Pulmonary artery endothelial cell (primary cell): ENCODE measurements at regions not wholly inside any gene's neighbourhood (a gene's known extent, or its start where the extent isn't known, plus 50 kb on each side); places are given as distances from the start of the nearest gene placed in this dataset.

Source experiments
- DNase-seq: peaks from one replicate; pipeline ENCODE4 v3.0.0-alpha.2; 2011; ENCODE audit warnings: low read depth, low spot score

DNA sequence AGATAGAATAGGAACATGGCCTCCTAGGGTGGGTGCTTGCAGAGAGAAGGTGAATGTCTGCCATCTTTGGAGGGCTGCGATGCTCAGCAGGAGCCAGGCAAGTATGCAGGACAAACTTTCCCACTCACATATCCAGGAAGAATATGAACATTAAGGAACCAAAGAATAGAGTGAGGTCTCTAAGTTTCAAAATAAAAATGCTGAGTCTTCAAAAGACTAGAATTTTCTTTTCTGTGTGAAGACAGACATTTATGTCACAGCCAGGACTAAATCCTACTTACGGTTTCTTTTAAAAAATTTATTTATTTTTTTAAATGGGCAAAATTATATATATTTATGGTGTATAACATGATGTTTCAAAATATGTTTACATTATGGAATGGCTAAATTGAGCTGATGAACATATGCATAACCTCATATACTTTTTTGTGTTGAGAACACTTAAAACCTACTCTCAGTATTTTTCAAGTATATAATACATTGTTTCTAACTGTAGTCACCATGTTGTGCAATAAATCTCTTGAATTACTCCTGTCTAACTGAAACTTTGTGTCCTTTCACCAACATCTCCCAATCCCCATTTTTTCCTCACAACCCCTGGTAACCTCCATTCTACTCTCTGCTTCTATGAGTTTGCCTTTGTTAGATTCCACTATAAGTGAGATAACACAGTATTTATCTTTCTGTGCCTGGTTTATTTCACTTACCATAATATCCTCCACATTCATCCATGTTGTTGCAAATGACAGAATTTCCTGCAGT lies 177.8 kb upstream of the HAND2 start:
- DNase-seq = no peak

DNA sequence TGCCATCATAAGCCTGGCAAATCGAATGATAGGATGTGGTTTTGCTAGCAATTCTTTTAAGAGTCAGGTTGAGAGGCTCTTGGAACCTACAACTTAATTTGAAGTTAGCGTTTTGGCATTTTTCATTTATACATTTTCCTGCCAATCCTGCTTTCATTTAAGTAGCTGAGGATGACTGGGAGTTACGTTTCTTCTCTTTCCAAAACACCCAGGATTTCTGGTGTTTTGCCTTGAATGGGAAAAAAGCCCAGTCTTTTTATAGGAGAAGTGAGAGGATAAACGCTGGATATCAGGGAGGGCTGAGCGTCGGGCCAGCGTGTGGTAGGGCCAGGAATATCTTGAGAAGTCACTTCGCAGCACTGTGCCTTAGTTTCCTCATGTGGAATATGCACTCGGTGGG lies 174.2 kb upstream of the HAND2 start:
- DNase-seq = no peak

DNA sequence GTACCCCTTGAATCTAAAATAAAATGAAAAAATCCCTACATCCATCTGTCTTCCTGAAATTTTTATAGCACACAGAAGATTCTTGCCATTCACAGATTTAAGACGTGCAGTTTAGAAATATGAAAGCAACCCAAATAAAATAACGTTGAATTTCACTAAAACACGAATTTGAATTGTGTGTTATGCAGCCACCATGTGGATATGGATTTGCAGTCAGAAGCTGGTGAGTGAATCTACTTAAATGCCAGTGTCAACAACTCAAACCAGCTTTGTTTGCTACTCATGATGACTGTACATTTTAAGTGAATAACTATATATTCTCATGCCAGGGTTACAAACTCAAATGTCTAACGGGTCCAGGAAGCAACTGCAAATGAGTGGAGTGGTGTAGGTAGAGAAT lies 173.0 kb upstream of the HAND2 start:
- no peak for DNase-seq

DNA sequence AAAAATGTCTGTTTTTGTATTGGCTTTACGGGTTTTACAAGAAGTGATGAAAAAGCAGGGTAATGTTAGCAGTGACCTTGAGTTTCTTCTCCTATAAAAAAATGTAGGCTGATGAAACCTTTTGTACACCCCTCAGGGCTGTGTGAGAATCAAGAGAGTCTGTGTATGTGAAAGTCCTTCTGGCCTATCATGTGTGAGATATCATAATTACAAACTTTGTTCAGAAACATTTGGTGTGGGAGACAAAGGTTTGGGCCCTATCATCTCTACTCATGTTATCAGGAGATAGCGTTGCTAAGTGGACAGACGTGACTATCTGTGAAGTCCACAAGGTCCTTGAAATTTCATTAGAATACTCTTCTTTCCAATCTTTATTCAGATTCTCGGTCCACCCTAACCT lies 170.6 kb upstream of the HAND2 start:
- no peak for DNase-seq

DNA sequence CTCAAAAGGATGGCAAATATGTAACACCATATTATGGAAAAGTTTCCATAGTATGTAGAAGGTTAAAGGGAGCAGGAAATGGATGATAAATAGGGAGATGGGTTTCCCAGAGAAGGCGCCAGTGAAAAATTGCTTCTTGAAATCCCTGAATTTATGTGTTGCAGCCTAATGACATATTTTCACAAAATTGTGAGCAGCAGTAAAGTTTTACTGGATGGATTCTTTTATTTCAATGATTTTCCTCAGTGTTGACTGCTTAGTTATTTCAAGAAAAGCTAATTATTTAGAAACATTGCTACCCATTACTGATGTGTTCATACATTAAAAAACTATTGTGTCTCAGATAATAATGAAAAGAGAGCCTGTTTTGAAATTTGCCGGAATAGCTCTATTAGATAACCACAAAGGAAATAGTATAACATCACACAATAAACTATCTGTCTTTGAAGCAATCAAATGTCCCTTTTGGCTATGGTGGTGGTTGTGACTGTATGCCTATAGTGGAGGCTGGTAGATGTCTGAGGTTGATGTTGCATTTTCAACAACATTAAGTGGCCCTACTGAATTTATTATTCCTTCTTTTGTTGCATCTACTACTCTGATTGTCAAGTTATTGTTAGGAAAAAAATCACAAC lies 169.9 kb upstream of the HAND2 start:
- no peak for DNase-seq

DNA sequence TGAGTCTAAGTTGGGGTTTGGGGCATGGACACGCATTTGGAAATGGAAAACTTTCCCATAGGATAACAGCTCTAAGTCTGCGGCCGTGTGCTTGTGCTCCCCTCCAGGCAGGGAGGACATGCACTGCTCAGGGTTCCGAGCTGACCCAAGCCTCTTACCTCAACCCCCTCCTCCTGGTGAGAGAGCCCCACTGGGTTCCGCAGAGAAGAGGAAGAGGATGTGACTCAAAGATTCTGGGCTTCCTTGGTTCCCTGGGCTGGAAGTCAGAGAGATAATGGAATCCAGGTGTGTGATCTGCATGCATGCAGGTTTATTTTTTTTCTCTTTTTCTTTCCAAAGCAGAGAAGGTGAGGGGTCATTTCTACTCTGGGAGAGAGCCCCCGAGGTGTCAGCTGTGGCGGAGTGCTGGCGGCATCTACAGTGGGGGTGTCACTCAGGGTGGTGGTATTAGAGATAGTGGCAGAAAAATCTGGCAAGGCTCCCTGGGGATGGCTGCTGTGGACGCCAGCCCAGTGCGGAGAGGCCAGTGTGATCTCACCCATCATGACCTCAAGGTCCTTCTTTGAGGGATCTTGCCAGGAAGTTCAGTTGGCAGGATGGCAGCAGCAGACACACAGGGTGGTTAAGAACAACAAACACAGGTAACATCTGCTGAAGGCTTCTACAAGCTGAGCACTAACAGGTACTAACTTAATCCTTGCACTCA lies 168.7 kb upstream of the HAND2 start:
- no peak for DNase-seq

DNA sequence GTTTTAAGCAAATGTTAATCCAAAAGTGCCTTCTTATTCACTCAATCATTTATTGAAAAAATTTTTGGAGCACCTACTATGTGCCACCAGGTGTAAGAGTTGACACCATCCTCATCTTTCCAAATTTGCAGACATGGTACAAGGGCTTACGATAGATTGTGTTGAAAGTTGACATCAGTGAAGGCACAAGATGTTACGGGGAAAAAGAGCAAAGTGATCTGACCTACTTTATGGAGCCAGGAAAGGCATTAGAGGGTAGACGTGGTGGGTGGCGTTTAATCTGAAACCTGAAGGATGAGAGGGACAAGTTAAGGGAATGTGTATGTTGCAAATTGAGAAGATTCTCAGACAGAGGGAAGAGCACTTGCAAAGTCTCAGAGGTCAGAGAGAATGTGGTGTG lies 167.8 kb upstream of the HAND2 start:
- no peak for DNase-seq

DNA sequence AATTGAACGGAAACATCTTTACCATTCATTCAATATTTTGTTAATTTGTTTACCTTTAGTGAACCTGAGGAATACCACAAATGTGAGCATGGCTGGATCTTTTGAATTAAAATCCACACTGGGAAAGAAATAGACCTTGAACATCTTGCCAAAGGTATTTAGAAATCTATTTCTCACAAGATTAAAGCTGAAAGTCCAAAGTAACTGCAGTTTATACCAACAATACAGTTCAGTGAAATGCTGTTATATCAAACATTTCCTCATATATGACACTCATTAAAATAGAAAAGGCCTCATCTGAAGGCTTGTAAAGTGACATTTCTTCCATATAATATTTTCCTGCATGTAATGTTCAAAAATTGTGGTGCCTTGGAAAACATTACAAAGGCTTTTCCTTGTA lies 166.5 kb upstream of the HAND2 start:
- DNase-seq = no peak

DNA sequence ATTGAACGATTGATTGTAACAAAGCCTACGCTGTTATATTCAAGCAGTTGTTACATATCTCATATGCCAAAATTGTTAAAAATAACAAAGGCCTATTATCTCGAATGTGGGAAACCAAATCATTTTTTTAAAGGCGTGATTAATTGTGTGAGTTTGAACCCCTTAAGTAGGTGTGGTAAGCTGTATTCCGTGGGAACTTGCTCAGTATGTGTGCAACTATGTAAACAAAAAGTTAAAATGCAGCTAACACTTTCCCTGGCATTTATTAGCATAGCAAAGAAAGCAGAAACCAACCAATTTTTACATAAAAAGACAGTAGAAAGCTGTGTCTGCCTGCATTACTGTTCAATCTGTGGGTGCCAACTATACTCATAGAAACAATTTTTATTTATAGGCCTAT lies 166.0 kb upstream of the HAND2 start:
- DNase-seq = no peak

DNA sequence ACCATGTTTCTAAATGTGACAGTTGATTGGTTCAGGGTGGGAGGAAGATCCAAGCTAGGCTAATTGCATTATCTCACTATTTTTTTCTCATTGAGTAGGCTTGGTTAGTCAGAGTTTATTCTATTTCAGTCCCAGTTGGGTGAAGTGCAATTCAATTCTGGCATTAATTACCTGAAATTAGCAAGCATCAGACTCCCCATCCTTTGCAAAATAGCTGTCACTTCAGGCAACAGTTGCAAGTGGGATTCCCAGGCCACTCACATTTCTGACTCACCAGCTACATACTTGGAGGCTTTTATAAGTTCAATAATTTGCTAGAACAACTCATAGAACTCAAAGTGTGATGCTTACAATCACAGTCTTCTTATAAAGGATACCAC lies 155.8 kb upstream of the HAND2 start:
- no peak for DNase-seq

DNA sequence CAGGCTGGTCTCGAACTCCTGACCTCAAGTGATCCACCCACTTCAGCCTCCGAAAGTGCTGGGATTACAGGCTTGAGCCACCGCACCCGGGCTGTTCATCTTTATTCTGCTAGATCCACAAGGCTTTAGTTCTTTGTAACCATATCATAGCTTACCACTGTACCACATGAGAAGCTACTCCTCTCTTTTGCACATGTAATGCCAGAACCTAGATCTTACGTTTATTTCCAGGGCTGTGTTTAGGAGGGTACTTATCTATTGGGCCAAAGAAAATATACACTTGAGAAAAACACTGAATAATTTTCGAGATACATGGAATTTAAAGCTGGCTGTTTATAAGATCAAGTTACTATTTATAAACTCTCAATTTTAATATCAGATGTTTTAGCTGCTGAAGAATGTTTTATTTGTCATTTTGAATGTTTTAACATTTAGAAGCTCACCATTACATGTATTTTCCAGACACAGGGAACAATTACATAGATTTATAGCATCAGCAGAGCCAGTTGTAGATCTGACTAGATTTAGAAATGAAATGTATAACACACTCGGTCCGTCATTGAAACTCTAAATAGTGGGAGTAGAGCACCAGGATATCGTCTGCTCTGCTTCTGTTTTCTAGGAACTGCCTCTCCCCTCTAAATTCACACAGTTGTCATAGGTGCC lies 155.3 kb upstream of the HAND2 start:
- DNase-seq = no peak

DNA sequence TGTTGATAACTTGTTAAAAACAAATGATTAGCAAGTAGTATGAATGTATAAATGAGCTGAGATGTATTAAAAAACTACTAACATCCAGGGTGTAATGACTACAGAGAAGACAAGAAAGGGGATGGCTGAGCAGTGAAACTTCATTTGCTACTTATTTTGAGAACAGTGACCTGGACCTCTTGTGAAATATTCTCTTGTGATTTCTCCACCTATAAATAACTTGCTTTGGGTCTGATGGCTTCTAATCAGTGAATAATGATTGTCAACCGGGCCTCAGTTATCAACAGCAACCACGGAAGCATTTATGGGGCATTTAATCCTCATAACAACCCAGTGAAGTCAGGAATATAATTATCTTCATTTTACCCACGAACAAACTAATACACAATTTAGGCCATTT lies 154.2 kb upstream of the HAND2 start:
- no peak for DNase-seq

DNA sequence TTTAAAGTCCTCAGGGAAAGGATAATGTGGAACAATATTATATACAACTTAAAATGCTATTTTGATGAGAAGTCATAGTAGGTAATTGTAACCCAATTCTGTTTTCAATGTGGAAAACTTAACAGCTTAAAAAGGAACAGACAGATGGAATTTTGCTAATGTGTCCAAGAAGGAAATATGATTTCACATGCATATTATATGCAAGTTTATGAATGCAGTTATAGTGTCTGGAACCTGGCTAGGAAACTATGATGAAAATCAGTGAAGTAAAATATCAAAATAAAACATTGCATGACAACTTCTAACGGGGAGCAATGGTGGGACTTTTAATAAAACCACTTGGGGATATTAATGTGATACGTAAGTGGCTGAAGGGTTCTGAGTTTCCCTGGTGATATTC lies 152.6 kb upstream of the HAND2 start:
- DNase-seq = no peak

DNA sequence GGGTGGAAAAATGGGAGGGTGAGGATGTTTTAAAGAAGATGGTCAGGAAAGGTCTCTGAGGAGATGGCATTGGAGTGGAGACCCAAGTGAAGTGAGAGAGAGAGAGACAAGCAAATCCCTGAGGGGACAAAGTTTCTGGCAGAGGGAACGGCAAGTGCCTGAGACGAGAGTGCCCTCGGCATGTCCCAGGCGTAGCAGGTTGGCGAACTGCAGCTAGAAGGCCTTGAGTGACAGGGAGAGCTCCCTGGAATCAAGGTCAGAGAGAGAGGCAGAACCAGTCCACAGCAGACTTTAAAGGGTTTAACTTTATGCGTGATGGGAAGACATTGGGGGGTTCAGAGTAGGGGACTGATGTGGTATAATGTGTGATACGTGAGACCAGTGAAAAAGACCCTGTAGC lies 150.2 kb upstream of the HAND2 start:
- DNase-seq = no peak

DNA sequence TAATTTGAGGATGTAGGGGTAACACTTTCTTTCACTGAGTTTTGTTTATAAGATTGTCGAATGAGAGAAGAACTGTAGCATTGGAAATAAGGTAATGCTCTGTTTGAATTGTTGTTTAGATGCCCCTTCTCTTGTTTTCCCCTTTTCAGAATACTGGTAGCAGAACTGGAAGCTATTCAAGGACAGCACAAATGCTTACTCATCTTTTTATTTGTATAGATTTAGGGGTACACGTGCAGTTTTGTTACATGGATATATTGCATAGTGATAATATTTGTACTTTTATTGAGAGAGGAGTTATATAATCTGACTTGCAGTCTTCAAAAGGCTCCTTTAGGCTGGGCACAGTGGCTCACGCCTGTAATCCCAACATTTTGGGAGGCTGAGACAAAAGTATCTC lies 145.4 kb upstream of the HAND2 start:
- DNase-seq = no peak

DNA sequence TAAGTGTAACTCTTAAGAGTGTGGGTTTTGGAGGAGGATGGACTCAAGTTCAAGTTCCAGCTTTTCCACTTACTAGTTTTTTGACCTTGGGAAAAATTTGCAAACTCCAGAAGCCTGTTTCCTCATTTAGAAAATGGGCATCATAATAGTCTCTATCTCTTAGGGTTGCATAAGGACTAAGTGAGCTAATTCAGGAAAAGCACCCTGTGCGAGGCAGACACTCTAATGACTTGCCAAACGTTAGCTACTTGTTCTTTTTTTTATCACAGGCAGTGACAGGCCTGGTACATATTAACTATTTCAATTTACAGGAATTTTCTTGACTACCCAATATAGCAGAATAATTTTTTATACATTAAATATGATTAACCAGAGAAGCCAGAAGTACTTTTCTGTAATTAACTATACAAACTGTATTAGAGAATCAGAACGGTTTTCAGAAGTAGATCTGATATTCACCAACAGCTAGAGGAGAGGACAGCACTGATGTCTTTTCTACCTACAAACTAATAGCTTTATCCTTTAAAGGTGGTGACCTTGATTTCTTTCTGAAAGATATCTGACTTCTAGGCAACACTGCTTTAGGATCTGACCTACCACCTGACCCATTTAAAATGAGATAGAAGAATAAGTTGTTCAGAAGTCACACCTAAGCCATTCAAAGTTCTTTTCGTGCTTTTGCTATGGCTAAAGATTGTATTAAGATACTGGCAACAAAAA lies 139.6 kb upstream of the HAND2 start:
- DNase-seq = no peak

DNA sequence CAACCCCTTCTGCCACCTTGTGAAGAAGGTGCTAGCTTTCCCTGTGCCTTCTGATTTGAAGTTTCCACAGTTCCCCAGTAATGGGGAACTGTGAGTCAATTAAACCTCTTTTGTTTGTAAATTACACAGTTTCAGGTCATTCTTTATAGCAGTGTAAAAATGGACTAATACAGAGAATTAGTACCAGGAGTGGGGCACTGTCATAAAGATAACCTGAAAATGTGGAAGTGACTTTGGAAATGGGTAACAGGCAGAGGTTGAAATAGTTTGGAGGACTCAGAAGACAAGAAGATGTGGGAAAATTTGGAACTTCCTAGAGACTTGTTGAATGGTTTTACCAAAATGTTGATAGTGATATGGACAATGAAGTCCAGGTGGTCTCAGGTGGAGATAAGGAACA lies 131.0 kb upstream of the HAND2 start:
- no peak for DNase-seq

DNA sequence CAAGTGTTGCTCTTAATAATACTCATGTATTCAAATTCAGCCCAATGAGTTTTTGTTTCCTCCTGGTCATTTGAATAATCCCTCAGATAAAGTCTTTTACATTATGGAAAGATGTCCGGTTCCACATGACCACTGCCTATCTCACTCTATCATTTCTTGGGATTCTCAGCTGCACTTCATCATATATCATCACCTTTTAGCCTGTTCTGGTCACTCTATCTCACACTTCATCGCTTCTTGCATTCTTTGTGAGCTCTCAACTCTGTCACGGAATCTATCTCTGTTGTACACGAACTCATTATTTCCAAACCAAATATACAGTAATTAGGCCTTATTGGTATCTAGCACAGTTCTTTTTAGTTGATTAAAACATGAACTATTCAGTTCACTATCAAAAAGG lies 126.9 kb upstream of the HAND2 start:
- DNase-seq = no peak

DNA sequence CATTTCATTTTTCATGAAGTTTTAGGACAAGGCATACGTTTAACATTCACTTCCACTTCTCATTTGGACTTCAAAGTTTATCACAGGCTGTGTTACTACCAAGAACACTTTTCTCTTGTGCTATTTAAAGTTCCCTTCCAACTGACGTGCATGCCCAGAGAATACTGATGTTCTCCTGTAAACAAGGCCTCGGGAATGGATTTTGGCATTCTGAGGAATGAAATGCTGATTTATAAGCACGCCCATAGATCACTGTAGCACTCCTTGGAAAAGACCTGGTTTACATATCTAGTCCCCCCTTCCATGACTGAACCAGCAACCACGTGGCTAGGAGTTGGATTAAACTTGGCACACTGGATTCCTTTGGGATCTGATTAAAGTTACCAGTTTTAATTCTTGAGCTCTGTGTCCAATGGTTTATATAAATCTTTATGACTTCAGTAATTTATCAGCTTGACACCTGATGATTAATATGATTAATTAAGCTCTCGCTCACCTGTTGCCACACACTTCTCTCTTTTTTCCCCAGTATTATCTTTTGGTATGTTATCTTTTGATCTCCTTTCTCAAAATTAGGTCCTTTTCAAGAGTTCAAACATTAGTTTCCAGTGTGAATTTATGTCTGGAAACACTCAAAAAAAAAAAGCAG lies 122.4 kb upstream of the HAND2 start:
- DNase-seq = no peak

DNA sequence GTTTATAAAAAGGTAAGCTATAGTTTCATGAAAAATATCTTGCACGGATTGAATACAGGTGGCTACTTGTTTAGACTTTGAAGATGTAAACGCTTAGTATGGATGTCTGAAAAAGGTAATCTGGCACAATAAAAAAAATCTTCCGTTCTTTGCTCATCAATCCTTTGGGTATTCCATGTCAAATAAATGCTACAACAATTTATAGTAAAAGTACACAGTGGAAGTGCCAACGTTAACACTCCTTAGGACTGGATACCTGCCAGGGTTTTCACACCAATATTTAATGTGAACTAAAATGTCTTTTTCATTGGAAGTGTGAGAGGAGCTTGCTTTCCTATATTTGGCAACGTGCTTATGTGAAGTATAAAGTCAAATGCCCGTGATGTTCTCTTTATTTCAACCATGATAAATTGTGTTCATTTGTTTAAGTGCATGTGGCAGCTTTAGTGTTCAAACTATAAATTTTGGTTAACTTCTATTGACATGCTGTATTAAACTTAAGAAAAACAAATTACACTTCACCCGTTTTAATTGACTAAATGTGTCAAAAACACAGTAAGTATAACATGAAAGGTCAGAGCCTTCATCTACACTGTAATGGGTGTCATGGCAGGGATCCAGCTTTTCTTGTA lies 121.7 kb upstream of the HAND2 start:
- DNase-seq = no peak

DNA sequence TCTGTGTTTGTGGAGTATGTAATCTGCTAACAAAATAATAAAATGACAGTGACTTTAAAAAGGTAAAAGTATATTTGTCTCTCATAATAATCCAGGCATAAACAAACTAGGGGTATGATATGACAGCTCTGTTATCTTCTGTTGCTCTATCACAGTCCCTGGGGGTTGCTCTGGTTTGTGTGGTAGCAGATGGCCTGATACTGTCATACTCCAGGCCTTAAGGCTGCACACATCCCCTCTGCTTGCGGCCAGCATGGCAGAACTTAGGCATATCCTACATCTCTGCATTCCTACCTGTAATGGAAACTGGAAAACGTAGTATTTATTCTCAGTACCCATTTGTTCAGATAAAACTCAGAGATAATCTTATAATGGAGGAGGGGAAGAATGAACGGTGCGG lies 117.9 kb upstream of the HAND2 start:
- no peak for DNase-seq
